NCI-H510A (cell line): ENCODE measurements at regions not wholly inside any gene's neighbourhood (a gene's known extent, or its start where the extent isn't known, plus 50 kb on each side); places are given as distances from the start of the nearest gene placed in this dataset.
"Not testable (repeated sequence)": the region's sequence is repeated elsewhere in the genome, so short reads cannot be mapped to it uniquely, and the experiment has no call there.

ENCODE experiments used
- DNase-seq: peaks from one replicate; lab custom pipeline; 2025; lab: John Stamatoyannopoulos, UW

DNA sequence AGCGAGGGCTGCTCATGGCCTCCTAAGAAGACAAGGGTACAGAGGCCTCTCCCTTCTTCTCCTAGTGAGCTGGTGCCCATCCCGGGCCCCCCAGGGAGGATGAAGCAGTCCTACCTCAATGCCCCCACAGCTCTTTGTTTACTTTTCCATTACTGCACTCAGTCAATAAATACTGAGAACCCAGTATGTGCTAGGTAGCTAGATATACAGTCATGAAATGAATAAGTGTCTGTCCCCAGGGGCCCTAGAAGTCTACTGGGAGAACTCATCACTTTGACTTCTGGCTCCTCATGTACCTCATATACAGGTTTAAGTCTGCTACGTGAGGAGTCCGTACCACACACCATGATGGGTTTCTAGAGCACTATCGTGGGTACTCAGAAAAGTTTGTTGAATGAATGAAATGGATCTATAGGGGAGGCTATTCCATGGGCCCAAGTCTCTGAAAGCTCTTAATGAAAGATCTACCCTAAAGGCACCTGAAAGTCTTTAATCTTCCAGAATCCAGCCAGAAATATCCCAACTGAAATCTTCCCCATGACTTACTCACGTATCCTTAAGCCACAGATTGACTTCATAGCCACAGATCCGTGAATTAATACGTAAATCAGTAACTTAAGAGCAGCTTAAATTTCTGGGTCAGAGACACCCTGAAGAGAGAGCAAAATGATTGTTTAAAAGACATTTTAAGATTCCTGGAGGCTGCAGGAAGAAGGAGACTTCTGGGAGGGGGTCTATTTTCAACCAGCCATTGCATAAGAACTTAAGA, 51.6 kb upstream of the POMP start:
- DNase-seq = no peak

- DNase-seq = no peak
Observed at GRCh38 chr13:28606466-28606865, 52.5 kb upstream of the POMP start.

- DNase-seq = not testable (repeated sequence)
Observed at GRCh38 chr13:28605147-28605546, 53.8 kb upstream of the POMP start.

GRCh38 chr13:28603043-28603664, 55.8 kb upstream of the POMP start:
- DNase-seq = no peak

DNA sequence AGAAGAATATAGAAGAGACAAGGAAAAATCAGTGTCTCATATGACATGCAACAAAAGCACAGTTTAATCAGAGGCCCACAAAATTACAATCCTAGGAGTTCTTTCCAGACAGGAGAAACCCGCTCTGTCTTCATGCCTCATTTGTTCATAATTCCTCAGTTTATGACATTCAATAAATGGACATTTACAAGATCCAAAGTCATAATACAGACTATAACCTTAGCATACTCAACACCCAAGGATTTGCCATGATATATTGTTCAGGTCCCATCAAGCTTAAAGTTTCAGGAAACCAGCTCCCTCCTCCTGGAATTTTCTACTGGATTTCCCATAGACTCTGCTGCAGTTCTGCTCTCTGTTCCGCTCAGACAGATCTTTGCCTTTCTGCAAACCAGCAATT, 56.4 kb upstream of the POMP start:
- no peak for DNase-seq

DNA sequence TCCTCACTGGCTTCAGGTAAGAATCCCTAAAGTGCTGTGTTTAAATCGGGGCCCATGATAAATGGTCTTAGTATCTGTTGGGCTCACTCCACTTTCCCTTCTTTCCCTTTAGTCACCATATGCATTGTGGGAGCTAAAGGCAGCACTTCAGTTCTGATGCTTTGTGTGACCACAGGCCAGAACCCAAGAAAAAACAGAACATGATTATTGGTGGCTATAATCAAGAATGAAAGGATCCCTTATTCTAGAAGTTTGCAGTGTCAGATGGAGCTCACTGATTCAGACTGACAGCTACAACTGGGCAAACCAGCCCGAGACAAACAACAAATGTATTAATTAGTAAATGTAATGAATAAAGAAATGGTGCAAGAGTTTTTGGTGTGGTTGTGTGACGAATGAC, 57.3 kb upstream of the POMP start:
- no peak for DNase-seq

GRCh38 chr13:28597641-28598040, 61.3 kb upstream of the POMP start:
- DNase-seq = no peak

GRCh38 chr13:28590461-28590860, 68.5 kb upstream of the POMP start:
- DNase-seq = no peak

DNA sequence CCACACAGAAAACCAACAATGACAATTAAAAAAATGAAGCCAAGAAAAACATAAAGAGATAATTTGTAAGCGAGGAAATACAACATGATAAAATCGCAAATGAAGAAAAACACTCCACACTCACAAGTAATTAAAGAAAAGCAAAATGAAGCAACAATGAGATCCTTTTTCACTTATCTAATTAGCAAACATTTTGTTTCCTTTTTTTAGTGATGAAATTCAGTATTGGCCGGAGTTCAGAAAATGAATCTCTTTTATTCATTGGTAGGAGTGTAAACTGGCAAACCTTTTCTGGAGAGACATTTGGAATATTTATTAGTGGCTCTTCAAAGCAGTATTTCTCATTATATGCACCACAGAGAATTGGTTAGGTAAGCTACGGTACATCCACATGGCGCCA, 70.6 kb upstream of the POMP start:
- no peak for DNase-seq

DNA sequence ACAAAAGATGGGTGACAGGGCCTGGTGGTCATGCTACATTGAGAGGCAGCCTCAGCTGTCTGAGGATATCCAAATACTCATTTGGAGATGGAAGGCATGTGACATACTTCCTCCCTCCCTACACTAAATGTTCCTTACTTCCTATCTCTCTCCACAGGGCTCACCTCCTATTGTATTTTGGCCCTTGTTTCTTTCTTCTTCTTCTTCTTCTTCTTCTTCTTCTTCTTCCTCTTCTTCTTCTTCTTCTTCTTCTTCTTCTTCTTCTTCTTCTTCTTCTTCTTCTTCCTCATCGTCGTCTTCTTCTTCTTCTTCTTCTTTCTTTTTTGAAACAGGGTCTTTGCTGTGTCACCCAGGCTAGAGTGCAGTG, 71.8 kb upstream of the POMP start:
- no peak for DNase-seq

- DNase-seq = no peak
Observed at GRCh38 chr13:28586439-28587173, 72.3 kb upstream of the POMP start.

DNA sequence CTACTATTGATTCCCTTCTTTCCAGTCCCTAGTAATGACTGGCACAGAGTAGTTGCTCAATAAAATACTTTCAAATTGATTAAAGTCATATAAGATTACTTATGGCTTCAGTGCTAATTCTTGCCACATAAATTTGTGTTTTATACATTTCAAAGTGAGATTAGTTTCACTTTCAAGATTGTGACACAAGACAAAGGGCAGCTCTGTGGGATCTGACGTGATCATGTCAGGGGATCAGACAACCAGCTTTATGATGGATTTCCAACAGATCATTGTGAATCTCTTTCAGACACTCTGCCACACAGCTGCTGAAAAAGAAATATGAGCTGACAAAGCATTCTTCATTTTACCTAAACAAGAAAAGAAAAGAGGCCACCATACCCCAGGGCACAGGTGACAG, 73.4 kb upstream of the POMP start:
- DNase-seq = no peak

GRCh38 chr13:28584873-28585381, 74.0 kb upstream of the POMP start:
- no peak for DNase-seq

DNA sequence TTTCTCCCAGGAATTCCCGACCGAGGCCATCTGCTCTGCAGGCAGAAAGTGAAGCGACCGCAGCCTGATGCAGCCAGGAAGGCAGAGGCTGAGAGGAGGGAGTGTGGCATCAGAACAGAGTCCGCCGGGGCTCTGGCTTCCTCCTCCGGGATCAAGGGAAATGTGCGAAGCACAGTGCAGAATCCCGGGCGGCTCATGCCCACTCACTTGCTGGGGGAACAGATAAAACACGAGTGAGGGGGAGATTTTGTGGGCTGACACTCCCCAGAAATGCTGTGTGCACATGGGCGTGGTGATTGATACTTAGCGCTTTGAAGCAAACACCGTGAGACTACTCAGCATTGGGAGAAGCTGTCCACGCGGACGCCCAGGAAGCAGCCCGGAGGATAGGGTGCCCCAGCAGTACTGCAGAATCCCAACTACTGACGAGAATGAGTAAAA, 75.3 kb upstream of the POMP start:
- no peak for DNase-seq

GRCh38 chr13:28582892-28583240, 76.1 kb upstream of the POMP start:
- DNase-seq = no peak

GRCh38 chr13:28582225-28582891, 76.6 kb upstream of the POMP start:
- DNase-seq = no peak

- no peak for DNase-seq
Observed at GRCh38 chr13:28581451-28581850, 77.5 kb upstream of the POMP start.

- no peak for DNase-seq
Observed at GRCh38 chr13:28579736-28580135, 79.2 kb upstream of the POMP start.

DNA sequence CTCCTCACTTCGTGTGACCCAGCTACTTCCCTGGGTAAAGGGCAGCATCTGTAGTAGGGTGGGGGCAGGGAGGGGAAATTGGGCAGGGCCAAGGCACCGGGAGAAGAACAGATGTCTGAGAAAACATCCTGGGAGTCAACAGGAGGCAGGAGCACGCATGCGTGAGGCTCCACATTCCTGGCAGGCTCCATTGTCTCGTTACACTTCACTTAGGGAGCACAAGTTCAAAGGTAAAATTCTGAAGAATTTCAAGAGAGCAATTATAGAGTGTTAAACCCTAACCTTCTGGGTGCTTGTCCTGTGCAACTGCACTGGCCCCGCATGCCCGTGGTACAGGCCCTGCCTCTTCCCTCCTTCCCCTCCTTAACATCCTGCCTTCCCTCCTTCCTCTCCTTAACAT, 79.6 kb upstream of the POMP start:
- no peak for DNase-seq

DNA sequence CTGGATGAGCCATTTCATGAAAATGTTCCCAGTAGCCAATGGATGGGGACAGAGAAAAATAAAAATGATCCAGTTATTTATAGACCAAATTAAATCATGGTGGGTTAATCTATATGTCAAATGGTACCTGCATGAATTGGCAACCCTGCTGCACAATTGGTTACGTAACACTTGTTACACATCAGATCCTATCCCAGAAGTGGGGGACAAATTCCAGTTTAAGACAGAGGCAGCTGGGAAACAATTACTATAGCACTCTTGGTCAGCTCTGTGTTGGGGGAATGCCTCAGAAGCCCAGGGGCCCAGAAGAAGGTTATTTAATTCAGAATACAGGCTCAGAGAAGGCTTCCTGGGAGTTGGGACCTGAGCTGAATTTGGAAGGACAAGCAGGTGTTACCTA, 81.1 kb upstream of the FLT1 start:
- no peak for DNase-seq

- DNase-seq = no peak
Observed at GRCh38 chr13:28575200-28575599, 80.3 kb upstream of the FLT1 start.

DNA sequence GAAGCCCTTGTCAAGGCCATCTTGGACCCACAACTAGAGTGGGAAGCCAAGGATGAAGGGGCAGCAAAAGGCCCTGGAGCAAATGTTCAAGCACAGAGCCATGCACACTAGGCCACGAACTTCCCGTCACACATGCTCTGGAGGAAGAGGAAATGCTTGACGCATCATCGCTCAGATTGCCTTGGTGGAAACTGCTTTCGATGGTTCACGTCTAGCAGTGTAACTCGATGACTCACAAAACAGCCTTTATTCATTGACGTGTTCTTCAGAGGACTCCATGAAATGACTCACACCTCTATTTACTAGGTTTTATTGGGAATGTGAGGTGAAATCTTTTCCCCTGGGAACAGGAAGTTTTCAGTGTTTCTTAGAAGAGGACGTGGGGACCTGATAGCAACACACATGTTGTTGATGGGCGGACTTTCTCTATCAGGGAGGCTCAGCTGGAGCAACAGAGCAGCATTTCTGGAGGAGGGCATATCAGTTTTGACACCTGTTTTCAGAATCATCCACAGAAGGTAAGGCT, 79.8 kb upstream of the FLT1 start:
- no peak for DNase-seq
